GM23248 (cell line): ENCODE measurements at regions not wholly inside any gene's neighbourhood (a gene's known extent, or its start where the extent isn't known, plus 50 kb on each side); places are given as distances from the start of the nearest gene placed in this dataset.

Experiments used
- DNase-seq: peaks from one replicate; pipeline ENCODE4 v3.0.0-alpha.2; 2015
- H2AFZ ChIP-seq: fragments of 200-600 bp; sonication (generic); 2 replicates; pipeline ENCODE4 v1.6.1; 2016; ENCODE audit warnings: antibody characterized with exemption
- H3F3A ChIP-seq: fragments of 200-600 bp; sonication (generic); 2 replicates; pipeline ENCODE4 v1.6.1; 2016; ENCODE audit warnings: mild to moderate bottlenecking, antibody characterized with exemption, mixed run types; ENCODE audit not compliant: insufficient read depth
- H3K27ac ChIP-seq: fragments of 200-600 bp; sonication (generic); 2 replicates; pipeline ENCODE4 v1.5.1; 2016; ENCODE audit warnings: mild to moderate bottlenecking
- H3K27me3 ChIP-seq: fragments of 200-600 bp; sonication (generic); replicated peaks from 2 replicates; pipeline ENCODE4 v1.6.1; 2016; ENCODE audit warnings: mild to moderate bottlenecking; ENCODE audit not compliant: insufficient read depth
- H3K36me3 ChIP-seq: fragments of 200-600 bp; sonication (generic); 2 replicates; pipeline ENCODE4 v1.6.1; 2016; ENCODE audit warnings: low read depth, mild to moderate bottlenecking
- H3K4me1 ChIP-seq: fragments of 200-600 bp; sonication (generic); 2 replicates; pipeline ENCODE4 v1.6.1; 2016; ENCODE audit warnings: mild to moderate bottlenecking; ENCODE audit not compliant: insufficient read depth
- H3K4me2 ChIP-seq: fragments of 200-600 bp; sonication (generic); one replicate; pipeline ENCODE4 v1.6.1; 2016; ENCODE audit warnings: mild to moderate bottlenecking; ENCODE audit not compliant: unreplicated experiment
- H3K4me3 ChIP-seq: fragments of 200-600 bp; sonication (generic); 2 replicates; pipeline ENCODE4 v1.5.1; 2016; ENCODE audit warnings: mild to moderate bottlenecking
- H3K79me2 ChIP-seq: fragments of 200-600 bp; sonication (generic); 2 replicates; pipeline ENCODE4 v1.6.1; 2016; ENCODE audit warnings: mild to moderate bottlenecking; ENCODE audit not compliant: insufficient read depth
- H3K9ac ChIP-seq: fragments of 200-600 bp; sonication (generic); 2 replicates; pipeline ENCODE4 v1.6.1; 2016; ENCODE audit warnings: mild to moderate bottlenecking
- H3K9me2 ChIP-seq: fragments of 200-600 bp; sonication (generic); 2 replicates; pipeline ENCODE4 v1.6.1; 2016; ENCODE audit warnings: mixed run types, mild to moderate bottlenecking, moderate library complexity; ENCODE audit not compliant: insufficient read depth
- H3K9me3 ChIP-seq: fragments of 200-600 bp; sonication (generic); one replicate; pipeline ENCODE4 v1.6.1; 2017; ENCODE audit warnings: low read depth
- H4K20me1 ChIP-seq: fragments of 200-600 bp; sonication (generic); 2 replicates; pipeline ENCODE4 v1.6.0; 2016; ENCODE audit not compliant: insufficient read depth
- EZH2 ChIP-seq: fragments of 200-600 bp; sonication (generic); IDR thresholded peaks from 2 replicates; pipeline ENCODE4 v1.6.1; 2018; ENCODE audit warnings: antibody characterized with exemption, mild to moderate bottlenecking; ENCODE audit not compliant: insufficient read depth, poor library complexity, severe bottlenecking
- EZH2phosphoT487 ChIP-seq: fragments of 200-600 bp; sonication (generic); IDR thresholded peaks from 2 replicates; pipeline ENCODE4 v1.6.1; 2018; ENCODE audit warnings: antibody characterized with exemption, moderate library complexity, mild to moderate bottlenecking, low read depth; ENCODE audit not compliant: insufficient read depth
- WGBS, 2 experiments: methylation state at CpG; one replicate each; pipeline ENCODE4 v1.1.6; 2015 to 2017; ENCODE audit warnings: low lambda C conversion rate in 2 of 2, low coverage in 1 of 2; ENCODE audit errors: missing lambda C conversion rate in 2 of 2; 5-methylcytosine and 5-hydroxymethylcytosine counted together
- in situ Hi-C: fragments of 300-500 bp; cut with MboI; formaldehyde crosslinking; loops from 2 replicates; pipeline ENCODE4 v1.15.0; 2020

GRCh38 chr5:100004969-100005368 is 530.2 kb upstream of the FAM174A start:
- Histone ChIP-seq H3K4me1 (no peaks in the 10 kb centered on the region), H3F3A (no peaks in the 10 kb centered on the region), H3K27me3 (no peaks in the 10 kb centered on the region), H3K27ac (no peak overlapping the region), H3K79me2 (no peaks in the 10 kb centered on the region), H3K9me2 (no peaks in the 10 kb centered on the region), H3K9ac (no peak overlapping the region), H3K9me3 (no peaks in the 10 kb centered on the region), H3K4me3 (no peak overlapping the region), H3K4me2 (no peak overlapping the region), H2AFZ (no peak overlapping the region), H3K36me3 (no peaks in the 10 kb centered on the region), H4K20me1 (no peaks in the 10 kb centered on the region)
- no peak for DNase-seq
- in situ Hi-C loops, result no loop called here
- TF ChIP-seq EZH2phosphoT487 (no peak), EZH2 (no peak)

GRCh38 chr5:99998319-99998718 is 536.9 kb upstream of the FAM174A start:
- H3K9ac ChIP-seq, result no peak overlapping the region
- TF ChIP-seq EZH2 (no peak), EZH2phosphoT487 (no peak)
- in situ Hi-C loops, result no loop called here
- H3K4me2 ChIP-seq, result no peak overlapping the region
- no peaks in the 10 kb centered on the region for H3K27me3 ChIP-seq
- no peak overlapping the region for H2AFZ ChIP-seq
- 5 to 10% methylated on average over 2 of the region's 2 CpGs for WGBS, 2 experiments
- H3K79me2 ChIP-seq, result no peaks in the 10 kb centered on the region
- H3F3A ChIP-seq, result no peaks in the 10 kb centered on the region
- no peaks in the 10 kb centered on the region for H3K9me2 ChIP-seq
- no peaks in the 10 kb centered on the region for H3K36me3 ChIP-seq
- H3K4me3 ChIP-seq, result no peak overlapping the region
- no peaks in the 10 kb centered on the region for H3K4me1 ChIP-seq
- no peak for DNase-seq
- H4K20me1 ChIP-seq, result no peaks in the 10 kb centered on the region
- no peaks in the 10 kb centered on the region for H3K9me3 ChIP-seq
- H3K27ac ChIP-seq, result no peak overlapping the region

- no peak for DNase-seq
- Histone ChIP-seq H3K9me2 (no peaks in the 10 kb centered on the region), H3K9ac (no peak overlapping the region), H3K4me2 (no peak overlapping the region), H3F3A (no peaks in the 10 kb centered on the region), H3K27ac (no peak overlapping the region), H3K36me3 (no peaks in the 10 kb centered on the region), H3K79me2 (no peaks in the 10 kb centered on the region), H3K27me3 (no peaks in the 10 kb centered on the region), H2AFZ (no peak overlapping the region), H4K20me1 (no peaks in the 10 kb centered on the region), H3K4me1 (no peaks in the 10 kb centered on the region), H3K9me3 (no peaks in the 10 kb centered on the region), H3K4me3 (no peak overlapping the region)
- in situ Hi-C loops, result no loop called here
- WGBS, 2 experiments, result 15 to 17% methylated on average over 2 of the region's 2 CpGs
- TF ChIP-seq EZH2phosphoT487 (no peak), EZH2 (no peak)
Measured at GRCh38 chr5:99995407-99995806, 539.8 kb upstream of the FAM174A start.

GRCh38 chr5:99973779-99974178 is 561.4 kb upstream of the FAM174A start:
- TF ChIP-seq EZH2, result no peak
- TF ChIP-seq EZH2phosphoT487, result no peak
- no peaks in the 10 kb centered on the region for H3K4me1 ChIP-seq
- no peaks in the 10 kb centered on the region for H3F3A ChIP-seq
- H3K4me2 ChIP-seq, result no peak overlapping the region
- in situ Hi-C loops, result no loop called here
- no peaks in the 10 kb centered on the region for H4K20me1 ChIP-seq
- H3K9me3 ChIP-seq, result no peaks in the 10 kb centered on the region
- H2AFZ ChIP-seq, result no peak overlapping the region
- no peaks in the 10 kb centered on the region for H3K9me2 ChIP-seq
- no peak overlapping the region for H3K27ac ChIP-seq
- no peaks in the 10 kb centered on the region for H3K79me2 ChIP-seq
- H3K9ac ChIP-seq, result no peak overlapping the region
- no peak overlapping the region for H3K4me3 ChIP-seq
- 32 to 40% methylated on average over 4 of the region's 4 CpGs for WGBS, 2 experiments
- no peaks in the 10 kb centered on the region for H3K36me3 ChIP-seq
- DNase-seq, result no peak
- H3K27me3 ChIP-seq, result no peaks in the 10 kb centered on the region

GRCh38 chr5:99955962-99956361 is 579.2 kb upstream of the FAM174A start:
- WGBS, 2 experiments, result 20 to 23% methylated on average over 8 of the region's 8 CpGs
- H2AFZ ChIP-seq, result no peak overlapping the region
- H3K4me2 ChIP-seq, result no peak overlapping the region
- no peaks in the 10 kb centered on the region for H3K4me1 ChIP-seq
- no peaks in the 10 kb centered on the region for H3F3A ChIP-seq
- no peak overlapping the region for H3K9ac ChIP-seq
- TF ChIP-seq EZH2phosphoT487 (no peak), EZH2 (no peak)
- no peaks in the 10 kb centered on the region for H3K36me3 ChIP-seq
- H3K79me2 ChIP-seq, result no peaks in the 10 kb centered on the region
- H3K4me3 ChIP-seq, result no peak overlapping the region
- no peaks in the 10 kb centered on the region for H3K9me2 ChIP-seq
- DNase-seq, result no peak
- H3K27me3 ChIP-seq, result no peaks in the 10 kb centered on the region
- no peaks in the 10 kb centered on the region for H3K9me3 ChIP-seq
- no peak overlapping the region for H3K27ac ChIP-seq
- no peaks in the 10 kb centered on the region for H4K20me1 ChIP-seq
- in situ Hi-C loops, result no loop called here
